ENCODE measurements at regions not wholly inside any gene's neighbourhood (a gene's known extent, or its start where the extent isn't known, plus 50 kb on each side); places are given as distances from the start of the nearest gene placed in this dataset.

DNA sequence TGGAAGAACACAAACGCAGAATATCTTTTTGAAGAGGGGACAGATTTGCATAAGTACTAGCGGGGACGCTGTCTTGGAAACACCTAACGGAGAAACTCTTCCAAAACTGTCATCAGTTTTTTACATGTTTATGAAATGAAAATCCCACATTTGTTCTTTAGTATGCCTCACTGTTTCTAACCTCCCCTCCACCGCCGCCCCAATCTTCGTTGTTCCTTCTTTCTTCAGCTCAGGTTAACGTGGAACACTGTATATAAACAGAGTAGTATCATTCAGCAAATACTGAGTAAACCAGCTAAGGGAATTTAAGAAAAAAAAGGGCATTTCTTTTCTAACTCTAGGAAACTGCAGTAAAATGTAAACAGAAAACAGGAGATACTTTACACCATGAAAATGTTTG, 2345.6 kb downstream of the PCDH7 start:
- TF ChIP-seq, protein P1, sequence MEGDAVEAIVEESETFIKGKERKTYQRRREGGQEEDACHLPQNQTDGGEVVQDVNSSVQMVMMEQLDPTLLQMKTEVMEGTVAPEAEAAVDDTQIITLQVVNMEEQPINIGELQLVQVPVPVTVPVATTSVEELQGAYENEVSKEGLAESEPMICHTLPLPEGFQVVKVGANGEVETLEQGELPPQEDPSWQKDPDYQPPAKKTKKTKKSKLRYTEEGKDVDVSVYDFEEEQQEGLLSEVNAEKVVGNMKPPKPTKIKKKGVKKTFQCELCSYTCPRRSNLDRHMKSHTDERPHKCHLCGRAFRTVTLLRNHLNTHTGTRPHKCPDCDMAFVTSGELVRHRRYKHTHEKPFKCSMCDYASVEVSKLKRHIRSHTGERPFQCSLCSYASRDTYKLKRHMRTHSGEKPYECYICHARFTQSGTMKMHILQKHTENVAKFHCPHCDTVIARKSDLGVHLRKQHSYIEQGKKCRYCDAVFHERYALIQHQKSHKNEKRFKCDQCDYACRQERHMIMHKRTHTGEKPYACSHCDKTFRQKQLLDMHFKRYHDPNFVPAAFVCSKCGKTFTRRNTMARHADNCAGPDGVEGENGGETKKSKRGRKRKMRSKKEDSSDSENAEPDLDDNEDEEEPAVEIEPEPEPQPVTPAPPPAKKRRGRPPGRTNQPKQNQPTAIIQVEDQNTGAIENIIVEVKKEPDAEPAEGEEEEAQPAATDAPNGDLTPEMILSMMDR (IDR thresholded peaks at IDR 0.05; ENCODE audit: insufficient read depth, low read length, poor library complexity, severe bottlenecking) = no peak
- Histone ChIP-seq H3K36me3 (ENCODE audit: control insufficient read depth, insufficient read depth, low read length) (no peaks in the 10 kb centered on the region), H3K27me3 (replicated peaks; ENCODE audit: control insufficient read depth, insufficient read depth, low read length) (no peaks in the 10 kb centered on the region), H3K4me3 (replicated peaks; ENCODE audit: low read depth, low read length) (no peak overlapping the region)
- no peak for DNase-seq (ENCODE audit: extremely low read depth, insufficient read length)

GRCh38 chr4:33067221-33067620, 2347.1 kb downstream of the PCDH7 start:
- Histone ChIP-seq H3K4me3 (replicated peaks; ENCODE audit: low read depth, low read length) (no peak overlapping the region), H3K36me3 (ENCODE audit: control insufficient read depth, insufficient read depth, low read length) (no peaks in the 10 kb centered on the region), H3K27me3 (replicated peaks; ENCODE audit: control insufficient read depth, insufficient read depth, low read length) (no peaks in the 10 kb centered on the region)
- no peak for DNase-seq (ENCODE audit: extremely low read depth, insufficient read length)
- TF ChIP-seq, protein P1 (IDR thresholded peaks at IDR 0.05; ENCODE audit: insufficient read depth, low read length, poor library complexity, severe bottlenecking) = no peak

DNA sequence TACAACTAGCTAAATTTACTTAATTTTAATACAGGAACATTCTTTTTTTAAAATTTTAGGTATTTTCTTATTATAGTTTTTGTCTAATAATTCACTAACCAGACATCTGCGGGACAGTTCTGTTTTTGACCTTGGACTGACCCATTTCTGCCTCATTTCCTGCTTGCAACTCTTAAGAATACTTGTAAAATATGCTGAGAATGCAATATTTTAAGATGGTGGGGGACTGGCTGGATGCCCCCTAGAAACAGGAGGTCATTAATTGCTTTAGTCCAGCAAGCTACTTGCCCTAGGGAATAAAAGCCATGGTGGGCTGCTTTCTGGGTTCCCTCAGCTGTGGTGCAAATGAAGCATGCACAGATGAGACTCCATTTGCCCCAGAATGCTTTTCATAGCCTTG, 2348.4 kb downstream of the PCDH7 start:
- DNase-seq (ENCODE audit: extremely low read depth, insufficient read length) = no peak
- TF ChIP-seq, protein P1 (IDR thresholded peaks at IDR 0.05; ENCODE audit: insufficient read depth, low read length, poor library complexity, severe bottlenecking) = no peak
- Histone ChIP-seq H3K4me3 (replicated peaks; ENCODE audit: low read depth, low read length) (no peak overlapping the region), H3K27me3 (replicated peaks; ENCODE audit: control insufficient read depth, insufficient read depth, low read length) (no peaks in the 10 kb centered on the region), H3K36me3 (ENCODE audit: control insufficient read depth, insufficient read depth, low read length) (no peaks in the 10 kb centered on the region)

- no peak for DNase-seq (ENCODE audit: extremely low read depth, insufficient read length)
- no peak overlapping the region for H3K4me3 ChIP-seq (replicated peaks; ENCODE audit: low read depth, low read length)
- TF ChIP-seq, protein P1 (IDR thresholded peaks at IDR 0.05; ENCODE audit: insufficient read depth, low read length, poor library complexity, severe bottlenecking) = no peak
- no peaks in the 10 kb centered on the region for H3K27me3 ChIP-seq (replicated peaks; ENCODE audit: control insufficient read depth, insufficient read depth, low read length)
- H3K36me3 ChIP-seq (ENCODE audit: control insufficient read depth, insufficient read depth, low read length) = no peaks in the 10 kb centered on the region
Observed at GRCh38 chr4:33071535-33071934, 2351.4 kb downstream of the PCDH7 start.

GRCh38 chr4:33072298-33073089, 2352.3 kb downstream of the PCDH7 start:
- Histone ChIP-seq H3K27me3 (replicated peaks; ENCODE audit: control insufficient read depth, insufficient read depth, low read length) (no peaks in the 10 kb centered on the region), H3K36me3 (ENCODE audit: control insufficient read depth, insufficient read depth, low read length) (no peaks in the 10 kb centered on the region), H3K4me3 (replicated peaks; ENCODE audit: low read depth, low read length) (no peak overlapping the region)
- TF ChIP-seq, protein P1 (IDR thresholded peaks at IDR 0.05; ENCODE audit: insufficient read depth, low read length, poor library complexity, severe bottlenecking) = no peak
- no peak for DNase-seq (ENCODE audit: extremely low read depth, insufficient read length)
